K562 (cell line): ENCODE measurements at regions not wholly inside any gene's neighbourhood (a gene's known extent, or its start where the extent isn't known, plus 50 kb on each side); places are given as distances from the start of the nearest gene placed in this dataset.

Experiments
- ATAC-seq: fragments of 200-7000 bp; cut with Tn5 transposase; 3 replicates; pipeline ENCODE4 v1.9.1; 2020; ENCODE audit warnings: moderate library complexity
- BruUV-seq: library from RNA; stranded (reverse); fragments of 400-500 nt; replicated peaks from 2 replicates; lab custom pipeline; 2021; lab: Mats Ljungman, UMichigan
- CTCF ChIA-PET: fragments of 300-600 bp; formaldehyde crosslinking; extraction: SDS; loops from one replicate; lab custom pipeline; 2021; ENCODE audit warnings: low intra/inter-chr PET ratio; lab: Yijun Ruan, JAX
- POLR2A ChIA-PET: fragments of 300-600, 350-650 bp; sonication (Branson Sonifier 250); formaldehyde crosslinking; extraction: SDS; loops from one replicate; lab custom pipeline; 2021; ENCODE audit warnings: antibody characterized with exemption, inconsistent platforms; lab: Yijun Ruan, JAX
- DNase-seq, 4 experiments: peaks; one replicate each; pipeline versions ENCODE4 v3.0.0 to v3.0.0-alpha.2; 2011 to 2018; ENCODE audit warnings: low spot score in 3 of 4, mixed read lengths in 3 of 4; ENCODE audit errors: extremely low read depth in 1 of 4
- FAIRE-seq: peaks from 2 replicates; lab custom pipeline; 2011; peaks lifted over from hg19 to GRCh38; lab: Jason Lieb, UNC
- H2AFZ ChIP-seq: 2 replicates; pipeline ENCODE4 v1.6.0; 2011; ENCODE audit warnings: low read depth, low read length, control low read depth, inconsistent platforms
- H3K27ac ChIP-seq: fragments of 200-600 bp; 3 replicates; pipeline ENCODE4 v1.8.0; 2011; ENCODE audit warnings: low read depth, mild to moderate bottlenecking, control low read depth, inconsistent platforms, low read length, moderate library complexity, mixed read lengths; ENCODE audit errors: extremely low read depth
- H3K27me3 ChIP-seq, 2 experiments: fragments of 300-600 bp in 1 of 2; 2 replicates in 1 of 2; 3 replicates in 1 of 2; pipeline versions ENCODE4 v1.6.0 to v1.8.0; 2011; ENCODE audit warnings: inconsistent platforms in 2 of 2, low read length in 2 of 2, mild to moderate bottlenecking in 1 of 2, mixed read lengths in 1 of 2, moderate library complexity in 1 of 2; ENCODE audit not compliant: control insufficient read depth in 2 of 2, insufficient read depth in 2 of 2
- H3K36me3 ChIP-seq: fragments of 300-600 bp; 3 replicates; pipeline ENCODE4 v1.8.0; 2011; ENCODE audit warnings: mild to moderate bottlenecking, low read length, inconsistent platforms; ENCODE audit not compliant: control insufficient read depth, insufficient read depth
- H3K4me1 ChIP-seq, 2 experiments: fragments of 200-600 bp in 1 of 2; replicated peaks in 1 of 2; 2 replicates in 1 of 2; 3 replicates in 1 of 2; pipeline versions ENCODE4 v1.5.1 to v1.8.0; 2011; ENCODE audit warnings: inconsistent platforms in 2 of 2, low read length in 2 of 2, mild to moderate bottlenecking in 1 of 2, mixed read lengths in 1 of 2, moderate library complexity in 1 of 2; ENCODE audit not compliant: control insufficient read depth in 2 of 2, insufficient read depth in 2 of 2
- H3K4me2 ChIP-seq: 2 replicates; pipeline ENCODE4 v1.6.1; 2011; ENCODE audit warnings: low read length, control low read depth, inconsistent platforms, mixed read lengths; ENCODE audit not compliant: insufficient read depth
- H3K4me3 ChIP-seq: fragments of 200-600 bp; sonication (generic), shearing (Covaris generic); 2 replicates; pipeline ENCODE4 v1.5.1; 2016; ENCODE audit warnings: control low read depth, inconsistent platforms
- H3K79me2 ChIP-seq: fragments of 200-600 bp; 3 replicates; pipeline ENCODE4 v1.8.0; 2011; ENCODE audit warnings: low read length, inconsistent platforms; ENCODE audit not compliant: control insufficient read depth, insufficient read depth
- H3K9ac ChIP-seq, 2 experiments: 2 replicates each; pipeline versions ENCODE4 v1.6.0 to v1.6.1; 2011; ENCODE audit warnings: low read depth in 2 of 2, low read length in 2 of 2, control low read depth in 1 of 2, inconsistent platforms in 1 of 2, mild to moderate bottlenecking in 1 of 2, mixed read lengths in 1 of 2; ENCODE audit not compliant: insufficient read depth in 1 of 2
- H3K9me1 ChIP-seq: one replicate; pipeline ENCODE4 v1.6.0; 2011; ENCODE audit warnings: inconsistent platforms, mild to moderate bottlenecking, low read length, moderate library complexity; ENCODE audit not compliant: control insufficient read depth, insufficient read depth
- H3K9me3 ChIP-seq: replicated peaks from 2 replicates; pipeline ENCODE4 v1.5.1; 2011; ENCODE audit warnings: low read depth, low read length, inconsistent platforms; ENCODE audit not compliant: control insufficient read depth, insufficient read depth
- H4K20me1 ChIP-seq: replicated peaks from 2 replicates; pipeline ENCODE4 v1.6.1; 2011; ENCODE audit warnings: low read length, inconsistent platforms, mixed read lengths; ENCODE audit not compliant: control insufficient read depth, insufficient read depth
- ARID1B ChIP-seq: fragments of 450-650 bp; IDR thresholded peaks from 2 replicates; pipeline ENCODE4 v1.6.1; 2016; ENCODE audit warnings: antibody characterized with exemption, mild to moderate bottlenecking, inconsistent platforms
- ARID4B ChIP-seq: sonication (generic); formaldehyde crosslinking; IDR thresholded peaks from 2 replicates; pipeline ENCODE4 v1.8.0; 2022; ENCODE audit warnings: mild to moderate bottlenecking, missing genetic modification reagents
- BDP1 ChIP-seq: IDR thresholded peaks from 3 replicates; pipeline ENCODE4 v1.6.1; 2011; ENCODE audit not compliant: insufficient read length, insufficient read depth
- CBX2 ChIP-seq: fragments of 200-600 bp; sonication (generic); IDR thresholded peaks from one replicate; pipeline ENCODE4 v1.6.1; 2012; ENCODE audit warnings: mild to moderate bottlenecking, low read length, inconsistent platforms; ENCODE audit not compliant: insufficient read depth, poor library complexity, severe bottlenecking
- CHD1 ChIP-seq: fragments of 200-600 bp; sonication (generic); IDR thresholded peaks from one replicate; pipeline ENCODE4 v1.6.1; 2012; ENCODE audit warnings: mild to moderate bottlenecking, moderate library complexity, low read length, inconsistent platforms
- COPS2 ChIP-seq: fragments of 450-650 bp; conservative IDR thresholded peaks from 2 replicates; pipeline ENCODE4 v1.6.1; 2016; ENCODE audit warnings: mild to moderate bottlenecking, moderate library complexity
- CTCFL ChIP-seq: IDR thresholded peaks from 2 replicates; pipeline ENCODE4 v1.6.1; 2011; ENCODE audit warnings: borderline replicate concordance, low read depth, mild to moderate bottlenecking, moderate library complexity, low read length; ENCODE audit not compliant: insufficient read depth, poor library complexity, severe bottlenecking
- ILF3 ChIP-seq: fragments of 450-650 bp; IDR thresholded peaks from 2 replicates; pipeline ENCODE4 v1.6.1; 2018; ENCODE audit warnings: antibody characterized with exemption, mild to moderate bottlenecking, moderate library complexity, borderline replicate concordance
- MBD2 ChIP-seq: sonication (generic); IDR thresholded peaks from 2 replicates; pipeline ENCODE4 v1.6.1; 2016; ENCODE audit warnings: low read depth, borderline replicate concordance
- POLR2AphosphoS2 ChIP-seq: IDR thresholded peaks from 2 replicates; pipeline ENCODE4 v1.6.1; 2012; ENCODE audit warnings: low read length, improper control_type of control experiment
- RAD21 ChIP-seq, 2 experiments: fragments of 250-450 bp in 1 of 2; fragments of 450-650 bp in 1 of 2; sonication (Bioruptor Pico) in 1 of 2; formaldehyde crosslinking in 1 of 2; IDR thresholded peaks in 1 of 2; conservative IDR thresholded peaks in 1 of 2; 2 replicates each; pipeline versions ENCODE4 v1.4.0 to v1.8.0; 2020 to 2022; ENCODE audit warnings: mild to moderate bottlenecking in 2 of 2, moderate library complexity in 1 of 2
- RHOXF2B ChIP-seq: fragments of 250-450 bp; sonication (Bioruptor Pico); conservative IDR thresholded peaks from 2 replicates; pipeline ENCODE4 v1.5.1; 2021
- SIN3A ChIP-seq, 2 experiments: fragments of 150-350 bp in 1 of 2; IDR thresholded peaks; 2 replicates each; pipeline ENCODE4 v1.6.1; 2011 to 2016; ENCODE audit warnings: borderline replicate concordance in 2 of 2, low read depth in 2 of 2, low read length in 2 of 2, mild to moderate bottlenecking in 2 of 2, moderate library complexity in 2 of 2; ENCODE audit not compliant: control insufficient read depth in 1 of 2
- TFE3 ChIP-seq: fragments of 450-650 bp; formaldehyde crosslinking; IDR thresholded peaks from 2 replicates; pipeline ENCODE4 v1.4.0; 2020; ENCODE audit warnings: mild to moderate bottlenecking, mixed read lengths
- ZNF57 ChIP-seq: fragments of 450-650 bp; formaldehyde crosslinking; IDR thresholded peaks from 2 replicates; pipeline ENCODE4 v1.4.0; 2020; ENCODE audit warnings: mild to moderate bottlenecking, moderate library complexity
- WGBS: fragments of 100-300 bp; shearing (Covaris generic); methylation state at CpG from one replicate; pipeline ENCODE4 v1.1.6; 2016; ENCODE audit warnings: low coverage, mixed read lengths; ENCODE audit not compliant: insufficient coverage; ENCODE audit errors: missing lambda C conversion rate; 5-methylcytosine and 5-hydroxymethylcytosine counted together
- in situ Hi-C: fragments of 300-500 bp; cut with MboI; formaldehyde crosslinking; loops from 4 replicates; pipeline ENCODE4 v1.15.0; 2018; ENCODE audit warnings: inconsistent platforms, mixed read lengths
- intact Hi-C: fragments of 100-400 bp; cut with micrococcal nuclease; formaldehyde crosslinking; loops from 2 replicates; pipeline ENCODE4 v1.14.2; 2022

GRCh38 chr13:112182251-112182650, 115.3 kb downstream of the SOX1 start:
- Histone ChIP-seq H3K79me2 (no peaks in the 10 kb centered on the region), H3K9ac (no peak overlapping the region), H2AFZ (no peak overlapping the region), H3K9me1 (no peaks in the 10 kb centered on the region), H3K9me3 (no peaks in the 10 kb centered on the region), H3K4me2 (no peak overlapping the region), H3K36me3 (no peaks in the 10 kb centered on the region), H3K4me3 (no peak overlapping the region), H3K27ac (no peak overlapping the region), H3K4me1 (no peaks in the 10 kb centered on the region), H3K27me3 (peaks cover 0 to 22% of the 10 kb centered on the region in 2 experiments; a peak in 2 of 5 replicates), H4K20me1 (no peaks in the 10 kb centered on the region)
- POLR2A ChIA-PET = interaction anchor here (0.7 kb wide), 1 partner anchor 9 kb away, joined by 5 read pairs; no protein-coding TSS in a partner anchor
- in situ Hi-C loops = no loop called here
- no TSS peak for BruUV-seq
- ATAC-seq (no peak), DNase-seq (no peak), FAIRE-seq (no peak)
- WGBS = 0% methylated on average over 7 of the region's 11 CpGs
- CTCF ChIA-PET = no interaction called here
- intact Hi-C loops = no loop called here
- TF ChIP-seq RHOXF2B (CRISPR knock-in tag) (no peak), CBX2 (no peak), RAD21 (CRISPR knock-in tag; conservative IDR thresholded peaks at IDR 0.05 in 1 of 2, IDR thresholded peaks at IDR 0.05 in 1 of 2) (no peak), ZNF57 (CRISPR knock-in tag) (no peak), CHD1 (no peak), POLR2AphosphoS2 (no peak), MBD2 (no peak), TFE3 (CRISPR knock-in tag) (no peak), COPS2 (no peak), ARID1B (no peak), ILF3 (no peak), ARID4B (CRISPR knock-in tag) (no peak), CTCFL (no peak), BDP1 (no peak), SIN3A (IDR thresholded peaks at IDR 0.05; ENCODE audit: borderline replicate concordance in 2 of 2, control insufficient read depth in 1 of 2, low read depth in 2 of 2, low read length in 2 of 2) (no peak)
